HUES6 (cell line): ENCODE measurements at regions not wholly inside any gene's neighbourhood (a gene's known extent, or its start where the extent isn't known, plus 50 kb on each side); places are given as distances from the start of the nearest gene placed in this dataset.

ENCODE experiments used
- H3K27ac ChIP-seq: 2 replicates; pipeline ENCODE4 v1.7.0; 2013; ENCODE audit warnings: low read depth, mild to moderate bottlenecking, low read length, inconsistent platforms
- H3K27me3 ChIP-seq: 2 replicates; pipeline ENCODE4 v1.6.1; 2013; ENCODE audit warnings: low read length; ENCODE audit not compliant: control insufficient read depth, insufficient read depth
- H3K36me3 ChIP-seq: 2 replicates; pipeline ENCODE4 v1.6.1; 2013; ENCODE audit warnings: low read length; ENCODE audit not compliant: control insufficient read depth, insufficient read depth
- H3K4me1 ChIP-seq: 2 replicates; pipeline ENCODE4 v1.6.1; 2013; ENCODE audit warnings: low read length; ENCODE audit not compliant: control insufficient read depth, insufficient read depth
- H3K4me3 ChIP-seq: 2 replicates; pipeline ENCODE4 v1.5.1; 2013; ENCODE audit warnings: low read depth, low read length
- H3K9ac ChIP-seq: one replicate; pipeline ENCODE4 v1.6.1; 2013; ENCODE audit warnings: mild to moderate bottlenecking, low read length
- H3K9me3 ChIP-seq: 2 replicates; pipeline ENCODE4 v1.6.1; 2013; ENCODE audit warnings: low read depth, low read length; ENCODE audit not compliant: control insufficient read depth, insufficient read depth

DNA sequence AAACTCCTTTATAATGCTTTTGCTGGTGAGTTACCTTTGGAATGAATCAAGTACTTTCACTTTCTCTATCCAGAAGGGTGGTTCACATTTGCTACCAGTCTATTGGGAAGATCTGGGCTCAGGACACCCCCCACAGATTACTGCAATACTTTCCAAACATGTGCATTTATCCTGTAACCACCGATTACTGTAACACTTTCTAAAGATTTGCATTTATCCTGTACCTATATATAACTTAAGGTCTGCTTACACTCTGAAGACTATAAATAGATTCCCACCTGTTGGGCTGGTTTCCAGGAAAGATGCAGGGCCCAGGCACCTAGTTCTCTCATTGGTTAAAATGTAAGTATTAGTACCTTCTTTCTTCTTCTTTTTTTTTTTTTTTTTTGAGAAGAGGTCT lies 113.0 kb upstream of the NEDD4L start:
- Histone ChIP-seq H3K27ac (no peak overlapping the region), H3K4me1 (no peaks in the 10 kb centered on the region), H3K9ac (no peak overlapping the region), H3K9me3 (0 out of 2 replicates have a peak, but pooled peaks cover 4% of the 10 kb centered on the region), H3K27me3 (no peaks in the 10 kb centered on the region), H3K36me3 (no peaks in the 10 kb centered on the region), H3K4me3 (no peak overlapping the region)

DNA sequence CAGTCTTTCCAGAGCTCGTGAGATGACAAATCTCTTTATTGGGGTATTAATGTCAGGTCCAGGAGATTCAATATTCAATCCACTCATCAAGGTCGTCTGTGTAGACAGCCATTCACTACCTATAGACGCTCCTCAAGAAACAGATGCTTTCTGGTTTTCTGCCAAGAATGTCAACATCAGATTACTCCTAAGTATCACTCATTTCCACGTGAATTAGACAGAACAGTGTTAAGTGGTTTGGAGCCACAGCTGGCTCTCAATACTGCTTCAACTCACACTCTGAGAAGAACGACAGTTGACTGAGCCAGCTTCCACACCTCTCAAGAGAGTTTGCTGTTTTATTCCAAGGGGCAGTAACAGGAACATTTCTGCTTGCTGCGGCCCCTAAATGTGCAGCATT lies 113.5 kb upstream of the NEDD4L start:
- Histone ChIP-seq H3K9me3 (0 out of 2 replicates have a peak, but pooled peaks cover 4% of the 10 kb centered on the region), H3K27me3 (no peaks in the 10 kb centered on the region), H3K9ac (no peak overlapping the region), H3K4me1 (no peaks in the 10 kb centered on the region), H3K4me3 (no peak overlapping the region), H3K36me3 (no peaks in the 10 kb centered on the region), H3K27ac (no peak overlapping the region)

GRCh38 chr18:57929922-57930321 lies 114.1 kb upstream of the NEDD4L start:
- Histone ChIP-seq H3K27ac (no peak overlapping the region), H3K9me3 (0 out of 2 replicates have a peak, but pooled peaks cover 4% of the 10 kb centered on the region), H3K36me3 (no peaks in the 10 kb centered on the region), H3K4me3 (no peak overlapping the region), H3K4me1 (no peaks in the 10 kb centered on the region), H3K9ac (no peak overlapping the region), H3K27me3 (no peaks in the 10 kb centered on the region)

- Histone ChIP-seq H3K4me1 (no peaks in the 10 kb centered on the region), H3K9me3 (no peaks in the 10 kb centered on the region), H3K27me3 (no peaks in the 10 kb centered on the region), H3K4me3 (no peak overlapping the region), H3K9ac (no peak overlapping the region), H3K36me3 (no peaks in the 10 kb centered on the region), H3K27ac (no peak overlapping the region)
These were observed 115.6 kb upstream of the NEDD4L start for GRCh38 chr18:57928466-57928865.

DNA sequence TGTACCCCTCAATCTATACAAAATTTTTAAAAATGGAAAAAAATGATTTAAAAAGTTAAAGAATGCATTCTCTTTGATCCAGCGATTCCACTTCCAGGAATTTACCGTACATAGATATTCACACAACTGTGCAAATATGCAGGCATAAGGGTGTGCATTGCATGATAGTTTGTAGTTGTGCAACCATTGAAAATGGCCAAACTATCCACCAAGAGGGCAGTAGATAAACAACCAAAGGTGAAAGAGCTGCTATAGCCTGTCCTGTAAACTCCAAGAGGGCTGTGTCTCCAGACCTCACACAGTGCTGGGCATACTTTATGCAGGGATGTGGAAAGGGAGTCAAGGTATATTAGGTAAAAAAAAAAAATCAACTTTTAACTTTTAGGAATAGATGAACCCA lies 116.5 kb upstream of the NEDD4L start:
- Histone ChIP-seq H3K9me3 (no peaks in the 10 kb centered on the region), H3K36me3 (no peaks in the 10 kb centered on the region), H3K4me3 (no peak overlapping the region), H3K4me1 (no peaks in the 10 kb centered on the region), H3K9ac (no peak overlapping the region), H3K27ac (no peak overlapping the region), H3K27me3 (no peaks in the 10 kb centered on the region)

DNA sequence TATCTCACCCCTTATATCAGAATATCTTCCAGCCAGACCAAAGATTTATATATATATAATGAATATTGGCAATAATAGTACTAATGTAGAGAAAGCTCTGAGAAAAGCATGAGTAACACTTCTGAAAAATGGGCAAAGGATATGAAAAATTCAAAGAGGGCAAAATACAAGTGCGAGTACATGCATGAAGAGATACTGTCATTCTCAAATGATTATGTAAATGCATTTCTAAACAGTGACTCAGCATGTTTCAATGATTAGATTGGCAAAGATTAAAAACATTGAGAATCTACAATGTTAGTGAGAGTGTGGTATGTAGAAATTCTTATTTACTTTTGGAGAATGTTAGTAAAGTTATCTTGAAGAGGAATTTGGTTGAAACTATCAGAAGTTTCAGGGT lies 118.3 kb upstream of the NEDD4L start:
- no peak overlapping the region for H3K4me3 ChIP-seq
- no peaks in the 10 kb centered on the region for H3K9me3 ChIP-seq
- no peak overlapping the region for H3K27ac ChIP-seq

DNA sequence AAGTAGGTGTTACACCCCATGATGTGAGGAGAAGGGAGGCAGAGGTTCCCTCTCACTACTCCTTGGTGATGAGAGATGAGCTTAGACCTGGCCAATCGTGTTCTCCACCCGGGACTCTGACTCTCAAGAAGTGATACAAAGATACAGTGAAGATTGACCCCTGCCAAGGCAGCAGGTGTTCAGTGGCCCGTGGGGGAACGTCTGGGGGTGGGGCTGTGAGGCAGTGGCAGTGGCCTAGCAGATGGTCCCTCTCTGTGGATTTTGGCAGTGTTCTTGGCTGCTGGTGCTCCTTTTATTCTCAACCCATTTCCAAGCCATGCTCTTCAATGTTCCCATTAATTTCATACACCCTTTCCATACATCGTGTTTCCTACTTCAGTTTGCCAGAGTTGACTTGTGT lies 120.4 kb upstream of the NEDD4L start:
- Histone ChIP-seq H3K36me3 (no peaks in the 10 kb centered on the region), H3K9ac (no peak overlapping the region), H3K4me3 (no peak overlapping the region), H3K27ac (no peak overlapping the region), H3K27me3 (no peaks in the 10 kb centered on the region), H3K4me1 (no peaks in the 10 kb centered on the region), H3K9me3 (no peaks in the 10 kb centered on the region)

More for the DNA sequence above, 118.3 kb upstream of the NEDD4L start:
- H3K27me3 ChIP-seq = no peaks in the 10 kb centered on the region
- no peaks in the 10 kb centered on the region for H3K4me1 ChIP-seq
- no peaks in the 10 kb centered on the region for H3K36me3 ChIP-seq
- no peak overlapping the region for H3K9ac ChIP-seq

GRCh38 chr18:57922885-57923284 lies 119.8 kb upstream of the ATP8B1 start:
- Histone ChIP-seq H3K4me1 (no peaks in the 10 kb centered on the region), H3K27me3 (no peaks in the 10 kb centered on the region), H3K27ac (no peak overlapping the region), H3K4me3 (no peak overlapping the region), H3K9ac (no peak overlapping the region), H3K9me3 (no peaks in the 10 kb centered on the region), H3K36me3 (no peaks in the 10 kb centered on the region)

- H3K36me3 ChIP-seq = no peaks in the 10 kb centered on the region
- no peak overlapping the region for H3K4me3 ChIP-seq
- no peaks in the 10 kb centered on the region for H3K9me3 ChIP-seq
- no peak overlapping the region for H3K27ac ChIP-seq
- no peaks in the 10 kb centered on the region for H3K4me1 ChIP-seq
- no peak overlapping the region for H3K9ac ChIP-seq
- H3K27me3 ChIP-seq = no peaks in the 10 kb centered on the region
These were observed 118.6 kb upstream of the ATP8B1 start for GRCh38 chr18:57921708-57922107.

DNA sequence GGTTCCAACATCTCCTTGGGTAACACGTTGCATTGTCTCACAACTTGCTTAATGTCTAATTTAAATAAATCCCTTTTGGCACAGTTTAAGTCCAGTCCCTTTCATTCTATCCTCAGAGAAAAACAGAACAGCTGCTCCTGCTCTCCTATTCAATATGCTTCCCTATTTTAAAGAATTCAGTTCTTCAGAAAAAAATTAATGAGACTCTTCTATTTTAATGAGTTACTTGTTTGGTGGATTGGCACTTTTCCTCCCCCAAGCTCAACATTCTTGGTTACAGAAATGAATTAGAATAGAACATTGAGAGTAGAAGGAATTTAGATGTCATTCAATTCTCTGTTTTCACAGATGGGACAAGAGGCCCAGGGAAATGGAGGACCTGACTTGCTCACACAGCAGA lies 116.9 kb upstream of the ATP8B1 start:
- Histone ChIP-seq H3K36me3 (no peaks in the 10 kb centered on the region), H3K27me3 (no peaks in the 10 kb centered on the region), H3K9ac (no peak overlapping the region), H3K4me1 (peaks cover 7% of the 10 kb centered on the region; the same call in 1 of the 2 replicates), H3K27ac (no peak overlapping the region), H3K4me3 (no peak overlapping the region), H3K9me3 (no peaks in the 10 kb centered on the region)

DNA sequence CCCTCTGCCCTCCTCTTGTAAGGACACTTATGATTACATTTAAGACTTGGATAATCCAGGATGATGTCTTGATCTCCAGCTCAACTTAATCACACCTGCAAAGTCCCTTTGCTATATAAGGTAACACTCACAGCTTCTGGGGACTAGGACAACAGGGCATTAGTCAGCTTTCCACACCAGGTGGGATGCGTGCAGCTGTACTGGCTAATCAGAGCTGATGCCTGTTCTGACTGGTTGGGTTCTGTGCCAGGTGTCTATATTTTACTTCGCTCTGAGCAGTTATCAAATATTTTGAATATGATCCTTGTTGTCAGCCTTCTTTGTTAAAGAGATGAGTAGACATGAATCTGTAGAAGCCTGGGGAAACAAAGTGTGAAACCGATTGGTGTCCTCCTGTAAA lies 115.5 kb upstream of the ATP8B1 start:
- Histone ChIP-seq H3K27ac (no peak overlapping the region), H3K9ac (no peak overlapping the region), H3K4me1 (peaks cover 7% of the 10 kb centered on the region; the same call in 1 of the 2 replicates), H3K27me3 (no peaks in the 10 kb centered on the region), H3K36me3 (no peaks in the 10 kb centered on the region), H3K9me3 (no peaks in the 10 kb centered on the region), H3K4me3 (no peak overlapping the region)

DNA sequence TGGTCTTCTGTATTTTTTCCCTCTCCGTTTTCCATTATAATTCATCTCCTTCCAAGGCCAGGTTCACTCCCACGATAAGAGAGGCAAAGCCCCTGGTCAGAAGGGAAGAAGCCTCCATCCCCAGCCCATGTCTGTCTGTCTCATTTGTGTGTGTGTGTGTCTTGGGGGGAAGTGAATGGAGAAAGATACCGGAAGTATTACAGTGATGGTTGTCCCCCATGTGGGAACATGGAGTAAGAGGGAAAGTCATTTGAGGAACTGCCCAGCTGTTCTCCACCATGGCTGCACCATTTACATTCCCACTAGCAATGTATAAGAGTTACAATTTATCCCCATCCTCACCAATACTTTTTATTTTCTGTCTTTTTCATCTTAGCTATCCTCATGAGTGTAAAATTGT lies 113.6 kb upstream of the ATP8B1 start:
- H3K27me3 ChIP-seq = no peaks in the 10 kb centered on the region
- H3K9ac ChIP-seq = no peak overlapping the region
- H3K27ac ChIP-seq = no peak overlapping the region
- H3K9me3 ChIP-seq = no peaks in the 10 kb centered on the region
- no peaks in the 10 kb centered on the region for H3K36me3 ChIP-seq
- H3K4me3 ChIP-seq = no peak overlapping the region
- H3K4me1 ChIP-seq = peaks cover 7% of the 10 kb centered on the region; the same call in 1 of the 2 replicates
